ENCODE measurements at regions not wholly inside any gene's neighbourhood (a gene's known extent, or its start where the extent isn't known, plus 50 kb on each side); places are given as distances from the start of the nearest gene placed in this dataset.

GRCh38 chr9:99594056-99594780 lies 227.5 kb upstream of the NR4A3 start:
- CTCF ChIA-PET (ENCODE audit: partially characterized antibody) = no interaction called here
- no peaks in the 10 kb centered on the region for H3K36me3 ChIP-seq (ENCODE audit: control insufficient read depth in 2 of 4, insufficient read depth in 4 of 4, low read length in 3 of 4)
- TF ChIP-seq RFX5 (IDR thresholded peaks at IDR 0.05; ENCODE audit: borderline replicate concordance, low read depth, low read length) (no peak), NANOG (IDR thresholded peaks at IDR 0.05; ENCODE audit: insufficient read depth, low read depth, low read length, poor library complexity, severe bottlenecking) (no peak), SIRT6 (IDR thresholded peaks at IDR 0.05; ENCODE audit: low read length) (no peak), CBX8 (IDR thresholded peaks at IDR 0.05; ENCODE audit: borderline replicate concordance, low read depth, low read length) (no peak), KDM5A (IDR thresholded peaks at IDR 0.05; ENCODE audit: low read length) (no peak), BRCA1 (IDR thresholded peaks at IDR 0.05; ENCODE audit: low read depth, low read length) (no peak), TCF12 (IDR thresholded peaks at IDR 0.05; ENCODE audit: low read depth, low read length) (no peak), TBP (IDR thresholded peaks at IDR 0.05; ENCODE audit: low read depth, low read length) (no peak), RBBP5 (IDR thresholded peaks at IDR 0.05; ENCODE audit: borderline replicate concordance, low read depth, low read length) (no peak), CREB1 (IDR thresholded peaks at IDR 0.05) (no peak), PHF8 (conservative IDR thresholded peaks at IDR 0.05; ENCODE audit: low read depth, low read length) (no peak), SIN3A (conservative IDR thresholded peaks at IDR 0.05 in 1 of 2, IDR thresholded peaks at IDR 0.05 in 1 of 2; ENCODE audit: low read depth in 1 of 2, low read length in 2 of 2) (no peak)

More at GRCh38 chr9:99594056-99594780, 227.5 kb upstream of the NR4A3 start:
- no peak overlapping the region for H4K8ac ChIP-seq (ENCODE audit: extremely low read depth, insufficient read depth, low read length)
- no peak for DNase-seq (ENCODE audit: low read depth in 1 of 2, low spot score in 2 of 2)
- no peak overlapping the region for H2BK120ac ChIP-seq (replicated peaks; ENCODE audit: low read depth, low read length)
- no peak overlapping the region for H3K27ac ChIP-seq (ENCODE audit: low read depth, low read length)
- no peaks in the 10 kb centered on the region for H4K20me1 ChIP-seq (replicated peaks in 1 of 2; ENCODE audit: control insufficient read depth in 1 of 2, insufficient read depth in 2 of 2, low read length in 2 of 2)
- peaks cover 0 to 1% (median 0%) of the 10 kb centered on the region in 4 experiments; a peak in 1 of 7 replicates for H3K27me3 ChIP-seq (replicated peaks in 1 of 4; ENCODE audit: control insufficient read depth in 3 of 4, extremely low read depth in 1 of 4, insufficient read depth in 3 of 4, low read length in 3 of 4)
- H3K9me3 ChIP-seq (ENCODE audit: insufficient read depth in 2 of 2, low read depth in 1 of 2, low read length in 1 of 2) = no peaks in the 10 kb centered on the region
- no peak overlapping the region for H3K4me3 ChIP-seq (ENCODE audit: extremely low read depth in 1 of 4, insufficient read depth in 2 of 4, low read depth in 3 of 4, low read length in 4 of 4)
- H2BK5ac ChIP-seq (ENCODE audit: low read depth, low read length) = no peak overlapping the region
- H3K18ac ChIP-seq (ENCODE audit: extremely low read depth, low read length) = no peak overlapping the region
- no peak overlapping the region for H4K91ac ChIP-seq (replicated peaks; ENCODE audit: insufficient read length, low read length)
- no peaks in the 10 kb centered on the region for H3K79me1 ChIP-seq (ENCODE audit: low read depth, low read length)
- H3K14ac ChIP-seq (ENCODE audit: insufficient read length) = no peak overlapping the region
- H2BK20ac ChIP-seq (ENCODE audit: low read length) = no peak overlapping the region
- H3K9ac ChIP-seq (replicated peaks in 1 of 4; ENCODE audit: extremely low read depth in 1 of 4, low read depth in 3 of 4, low read length in 3 of 4) = no peak overlapping the region
- no peak overlapping the region for H2BK15ac ChIP-seq (ENCODE audit: low read length)
- no peak overlapping the region for H2AK5ac ChIP-seq (ENCODE audit: low read depth, low read length)
- POLR2A ChIA-PET (ENCODE audit: partially characterized antibody) = no interaction called here
- WGBS, 2 experiments (ENCODE audit: extremely low coverage in 1 of 2, insufficient coverage in 1 of 2, insufficient read length in 1 of 2, insufficient replicate concordance in 2 of 2, low coverage in 1 of 2, low lambda C conversion rate in 2 of 2, missing lambda C conversion rate in 1 of 2) = 89% methylated on average over 4 of the region's 4 CpGs; no CpG with 5 or more reads in 1 of the 2 experiments
- H3K79me2 ChIP-seq (ENCODE audit: control insufficient read depth in 1 of 2, insufficient read depth in 2 of 2, low read length in 2 of 2) = no peaks in the 10 kb centered on the region
- FAIRE-seq = no peak
- H3K23ac ChIP-seq (ENCODE audit: insufficient read length) = no peak overlapping the region
- no peak overlapping the region for H3K4ac ChIP-seq (replicated peaks; ENCODE audit: insufficient read length, low read depth, low read length)
- no peak overlapping the region for H4K5ac ChIP-seq (ENCODE audit: insufficient read length, low read depth, low read length)
- no peak overlapping the region for H2BK12ac ChIP-seq (ENCODE audit: low read depth, low read length)
- H2AFZ ChIP-seq (ENCODE audit: low read length) = no peak overlapping the region
- no peaks in the 10 kb centered on the region for H3K4me1 ChIP-seq (replicated peaks in 1 of 4; ENCODE audit: control insufficient read depth in 3 of 4, insufficient read depth in 4 of 4, low read length in 3 of 4)
- no peaks in the 10 kb centered on the region for H3K23me2 ChIP-seq (ENCODE audit: low read depth, low read length)
- H3K56ac ChIP-seq (replicated peaks; ENCODE audit: insufficient read length, low read depth, low read length) = no peak overlapping the region
- H3K4me2 ChIP-seq (ENCODE audit: insufficient read depth in 1 of 2, low read depth in 2 of 2, low read length in 2 of 2) = no peak overlapping the region
